ENCODE measurements at regions not wholly inside any gene's neighbourhood (a gene's known extent, or its start where the extent isn't known, plus 50 kb on each side); places are given as distances from the start of the nearest gene placed in this dataset.

GRCh38 chr12:128091101-128091720 lies 175.8 kb upstream of the TMEM132C start:
- Histone ChIP-seq H2BK12ac (ENCODE audit: insufficient read length, low read depth, low read length) (no peak overlapping the region), H4K20me1 (ENCODE audit: control insufficient read depth, insufficient read depth, insufficient read length) (no peaks in the 10 kb centered on the region), H3K79me1 (ENCODE audit: insufficient read depth, low read depth, low read length, poor library complexity, severe bottlenecking) (no peaks in the 10 kb centered on the region), H3K4me1 (ENCODE audit: insufficient read depth, low read length) (no peaks in the 10 kb centered on the region), H3K4ac (ENCODE audit: low read depth, low read length) (no peak overlapping the region), H3K23me2 (ENCODE audit: insufficient read length, low read depth, low read length, poor library complexity, severe bottlenecking) (no peaks in the 10 kb centered on the region), H3T11ph (ENCODE audit: low read length) (no peak overlapping the region), H4K8ac (replicated peaks; ENCODE audit: insufficient read length, low read depth, low read length) (no peak overlapping the region), H2AK5ac (ENCODE audit: insufficient read length, low read length) (no peak overlapping the region), H2BK5ac (ENCODE audit: insufficient read length, low read length) (no peak overlapping the region), H3K27ac (ENCODE audit: insufficient read length, low read depth, low read length) (no peak overlapping the region), H3K27me3 (ENCODE audit: insufficient read depth, low read length) (no peaks in the 10 kb centered on the region), H3K14ac (ENCODE audit: insufficient read depth, low read length) (no peak overlapping the region), H4K5ac (ENCODE audit: insufficient read length, low read depth, low read length) (no peak overlapping the region), H2BK15ac (ENCODE audit: low read depth, low read length) (no peak overlapping the region), H3K56ac (ENCODE audit: insufficient read length, low read depth, low read length) (no peak overlapping the region), H3K18ac (ENCODE audit: insufficient read length, low read depth, low read length) (no peak overlapping the region), H3K79me2 (ENCODE audit: insufficient read depth, low read length) (no peaks in the 10 kb centered on the region), H2AFZ (ENCODE audit: low read length) (no peak overlapping the region), H2BK120ac (ENCODE audit: low read depth, low read length, poor library complexity, severe bottlenecking) (no peak overlapping the region), H3K4me2 (ENCODE audit: insufficient read depth, insufficient read length, low read length) (no peak overlapping the region), H3K9ac (ENCODE audit: extremely low read depth, insufficient read length, low read length) (no peak overlapping the region), H2BK20ac (ENCODE audit: low read depth, low read length, poor library complexity, severe bottlenecking) (no peak overlapping the region), H3K23ac (ENCODE audit: insufficient read length, low read depth, low read length) (no peak overlapping the region), H4K91ac (ENCODE audit: insufficient read length, low read depth, low read length) (no peak overlapping the region), H3K9me3 (ENCODE audit: control insufficient read depth, low read depth, low read length) (no peaks in the 10 kb centered on the region)
- Mint-ChIP-seq H3K36me3 (ENCODE audit: insufficient read depth in 1 of 3, low read depth in 3 of 3) (no peaks in the 10 kb centered on the region), H3K27me3 (ENCODE audit: low read depth) (peaks cover 4% of the 10 kb centered on the region), H3K4me1 (peaks cover 12 to 19% of the 10 kb centered on the region in 2 experiments), H3K9me3 (no peaks in the 10 kb centered on the region; a peak in 1 of 5 replicates), H3K4me3 (no peak overlapping the region), H3K27ac (peak overlapping the region in 2 of 3 experiments; percentile 6 to 45; a peak in 4 of 7 replicates)
- no CpG with 5 or more reads among the region's 13 CpGs for WGBS (ENCODE audit: extremely low coverage, insufficient read length, low lambda C conversion rate)
- TF ChIP-seq, protein P1, sequence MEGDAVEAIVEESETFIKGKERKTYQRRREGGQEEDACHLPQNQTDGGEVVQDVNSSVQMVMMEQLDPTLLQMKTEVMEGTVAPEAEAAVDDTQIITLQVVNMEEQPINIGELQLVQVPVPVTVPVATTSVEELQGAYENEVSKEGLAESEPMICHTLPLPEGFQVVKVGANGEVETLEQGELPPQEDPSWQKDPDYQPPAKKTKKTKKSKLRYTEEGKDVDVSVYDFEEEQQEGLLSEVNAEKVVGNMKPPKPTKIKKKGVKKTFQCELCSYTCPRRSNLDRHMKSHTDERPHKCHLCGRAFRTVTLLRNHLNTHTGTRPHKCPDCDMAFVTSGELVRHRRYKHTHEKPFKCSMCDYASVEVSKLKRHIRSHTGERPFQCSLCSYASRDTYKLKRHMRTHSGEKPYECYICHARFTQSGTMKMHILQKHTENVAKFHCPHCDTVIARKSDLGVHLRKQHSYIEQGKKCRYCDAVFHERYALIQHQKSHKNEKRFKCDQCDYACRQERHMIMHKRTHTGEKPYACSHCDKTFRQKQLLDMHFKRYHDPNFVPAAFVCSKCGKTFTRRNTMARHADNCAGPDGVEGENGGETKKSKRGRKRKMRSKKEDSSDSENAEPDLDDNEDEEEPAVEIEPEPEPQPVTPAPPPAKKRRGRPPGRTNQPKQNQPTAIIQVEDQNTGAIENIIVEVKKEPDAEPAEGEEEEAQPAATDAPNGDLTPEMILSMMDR (conservative IDR thresholded peaks at IDR 0.05) = no peak
- peak; percentile 18 for DNase-seq

Data from H9 (cell line).